GM23338 (cell line): ENCODE measurements at regions not wholly inside any gene's neighbourhood (a gene's known extent, or its start where the extent isn't known, plus 50 kb on each side); places are given as distances from the start of the nearest gene placed in this dataset.

Experiments
- ATAC-seq: fragments of 200-7000 bp; cut with Tn5 transposase; 3 replicates; pipeline ENCODE4 v1.9.1; 2020
- DNase-seq: peaks from one replicate; pipeline ENCODE4 v3.0.0-alpha.2; 2015; ENCODE audit warnings: low spot score
- H2AFZ ChIP-seq: fragments of 200-600 bp; sonication (generic); 2 replicates; pipeline ENCODE4 v1.8.0; 2016; ENCODE audit warnings: antibody characterized with exemption, mild to moderate bottlenecking, moderate library complexity
- H3F3A ChIP-seq: fragments of 200-600 bp; sonication (generic); replicated peaks from 2 replicates; pipeline ENCODE4 v1.8.0; 2017; ENCODE audit warnings: antibody characterized with exemption, mixed run types, low read depth
- H3K27ac ChIP-seq: fragments of 200-600 bp; sonication (generic); 2 replicates; pipeline ENCODE4 v1.6.1; 2016; ENCODE audit warnings: low read depth
- H3K27me3 ChIP-seq: fragments of 200-600 bp; sonication (generic); 2 replicates; pipeline ENCODE4 v1.8.0; 2016; ENCODE audit warnings: mild to moderate bottlenecking, mixed run types, moderate library complexity; ENCODE audit not compliant: insufficient read depth
- H3K36me3 ChIP-seq: fragments of 200-600 bp; sonication (generic); 2 replicates; pipeline ENCODE4 v1.8.0; 2016; ENCODE audit warnings: mild to moderate bottlenecking; ENCODE audit not compliant: insufficient read depth
- H3K4me1 ChIP-seq: fragments of 200-600 bp; sonication (generic); 2 replicates; pipeline ENCODE4 v1.8.0; 2016; ENCODE audit warnings: mild to moderate bottlenecking, moderate library complexity; ENCODE audit not compliant: insufficient read depth
- H3K4me2 ChIP-seq: fragments of 200-600 bp; sonication (generic); 2 replicates; pipeline ENCODE4 v1.7.1; 2017; ENCODE audit warnings: mixed run types
- H3K4me3 ChIP-seq: fragments of 200-600 bp; sonication (generic); 2 replicates; pipeline ENCODE4 v1.6.1; 2016; ENCODE audit warnings: mixed run types
- H3K79me2 ChIP-seq: fragments of 200-600 bp; sonication (generic); replicated peaks from 2 replicates; pipeline ENCODE4 v1.8.0; 2017; ENCODE audit warnings: mild to moderate bottlenecking; ENCODE audit not compliant: insufficient read depth
- H3K9me2 ChIP-seq: fragments of 200-600 bp; sonication (generic); 2 replicates; pipeline ENCODE4 v1.8.0; 2017; ENCODE audit not compliant: insufficient read depth
- H4K20me1 ChIP-seq: fragments of 200-600 bp; sonication (generic); replicated peaks from 2 replicates; pipeline ENCODE4 v1.8.0; 2017; ENCODE audit warnings: mild to moderate bottlenecking; ENCODE audit not compliant: insufficient read depth
- H3K27ac Mint-ChIP-seq: 2 replicates; pipeline ENCODE4 v1.8.0; 2020; ENCODE audit warnings: inconsistent platforms, mild to moderate bottlenecking, moderate library complexity, mixed read lengths
- H3K27me3 Mint-ChIP-seq: 3 replicates; pipeline ENCODE4 v1.8.0; 2022; ENCODE audit warnings: low read depth, mild to moderate bottlenecking, moderate library complexity, mixed read lengths, inconsistent platforms; ENCODE audit not compliant: insufficient read depth, poor library complexity
- H3K36me3 Mint-ChIP-seq: 3 replicates; pipeline ENCODE4 v1.8.0; 2021; ENCODE audit warnings: low read depth, mild to moderate bottlenecking, inconsistent platforms, moderate library complexity, mixed read lengths
- H3K4me1 Mint-ChIP-seq: 3 replicates; pipeline ENCODE4 v1.8.0; 2020; ENCODE audit warnings: mild to moderate bottlenecking, inconsistent platforms, mixed read lengths
- H3K4me3 Mint-ChIP-seq: 3 replicates; pipeline ENCODE4 v1.8.0; 2021; ENCODE audit warnings: moderate library complexity, mild to moderate bottlenecking, inconsistent platforms, mixed read lengths
- H3K9me3 Mint-ChIP-seq: 3 replicates; pipeline ENCODE4 v1.8.0; 2020; ENCODE audit warnings: moderate library complexity, mild to moderate bottlenecking, inconsistent platforms, mixed read lengths
- CREB1 ChIP-seq: fragments of 250-450 bp; sonication (Bioruptor Pico); IDR thresholded peaks from 2 replicates; pipeline ENCODE4 v1.5.0; 2020; ENCODE audit warnings: low read depth, mild to moderate bottlenecking, moderate library complexity
- CTCF ChIP-seq, 2 experiments: fragments of 200-600 bp in 1 of 2; sonication (generic) in 1 of 2; conservative IDR thresholded peaks; 2 replicates each; pipeline versions ENCODE4 v1.5.1 to v1.6.1; 2016 to 2017; ENCODE audit warnings: antibody characterized with exemption in 2 of 2, low read depth in 2 of 2, mild to moderate bottlenecking in 2 of 2, moderate library complexity in 1 of 2
- ETS1 ChIP-seq: IDR thresholded peaks from 2 replicates; pipeline ENCODE4 v1.6.1; 2016; ENCODE audit warnings: antibody characterized with exemption
- EZH2 ChIP-seq: fragments of 200-600 bp; sonication (generic); IDR thresholded peaks from one replicate; pipeline ENCODE4 v1.8.0; 2017; ENCODE audit warnings: antibody characterized with exemption, mild to moderate bottlenecking, low read depth; ENCODE audit not compliant: unreplicated experiment
- EZH2phosphoT487 ChIP-seq: fragments of 200-600 bp; sonication (generic); IDR thresholded peaks from one replicate; pipeline ENCODE4 v1.8.1; 2018; ENCODE audit warnings: antibody characterized with exemption; ENCODE audit not compliant: unreplicated experiment
- JUNB ChIP-seq: IDR thresholded peaks from one replicate; pipeline ENCODE4 v1.6.1; 2016; ENCODE audit warnings: antibody characterized with exemption; ENCODE audit not compliant: unreplicated experiment
- NANOG ChIP-seq: IDR thresholded peaks from 2 replicates; pipeline ENCODE4 v1.6.1; 2016; ENCODE audit warnings: antibody characterized with exemption, borderline replicate concordance
- POLR2AphosphoS5 ChIP-seq: IDR thresholded peaks from 2 replicates; pipeline ENCODE4 v1.6.1; 2016; ENCODE audit warnings: antibody characterized with exemption, low read depth
- REST ChIP-seq: IDR thresholded peaks from one replicate; pipeline ENCODE4 v1.6.1; 2018; ENCODE audit warnings: antibody characterized with exemption; ENCODE audit not compliant: unreplicated experiment
- STAT1 ChIP-seq: IDR thresholded peaks from one replicate; pipeline ENCODE4 v1.6.1; 2016; ENCODE audit warnings: antibody characterized with exemption; ENCODE audit not compliant: unreplicated experiment
- ZNF114 ChIP-seq: fragments of 250-450 bp; sonication (Bioruptor Pico); IDR thresholded peaks from 2 replicates; pipeline ENCODE4 v1.5.0; 2020; ENCODE audit warnings: mild to moderate bottlenecking, moderate library complexity
- ZNF331 ChIP-seq: fragments of 250-450 bp; sonication (Bioruptor Pico); IDR thresholded peaks from 2 replicates; pipeline ENCODE4 v1.5.0; 2020; ENCODE audit warnings: low read depth, mild to moderate bottlenecking, moderate library complexity
- ZNF462 ChIP-seq: fragments of 250-450 bp; sonication (Bioruptor Pico); IDR thresholded peaks from 2 replicates; pipeline ENCODE4 v1.5.0; 2020; ENCODE audit warnings: mild to moderate bottlenecking, moderate library complexity

GRCh38 chr5:143946837-143947236, 134.9 kb downstream of the HMHB1 start:
- Mint-ChIP-seq H3K27me3 (peaks cover 2% of the 10 kb centered on the region), H3K36me3 (peaks cover 3% of the 10 kb centered on the region; the same call in 1 of the 3 replicates), H3K27ac (no peak overlapping the region), H3K4me1 (no peaks in the 10 kb centered on the region), H3K4me3 (no peak overlapping the region), H3K9me3 (peaks cover 20% of the 10 kb centered on the region; the same call in 2 of the 3 replicates)
- H3F3A ChIP-seq: no peaks in the 10 kb centered on the region
- H4K20me1 ChIP-seq: no peaks in the 10 kb centered on the region
- ATAC-seq: no peak
- no peak overlapping the region for H3K4me2 ChIP-seq
- no peaks in the 10 kb centered on the region for H3K79me2 ChIP-seq
- H3K36me3 ChIP-seq: no peaks in the 10 kb centered on the region
- DNase-seq: no peak
- H3K9me2 ChIP-seq: 0 out of 2 replicates have a peak, but pooled peaks cover 11% of the 10 kb centered on the region
- no peak overlapping the region for H3K4me3 ChIP-seq
- H3K27ac ChIP-seq: no peak overlapping the region
- TF ChIP-seq STAT1 (no peak), POLR2AphosphoS5 (no peak), ZNF462 (no peak), REST (no peak), ZNF331 (no peak), EZH2 (no peak), ZNF114 (CRISPR knock-in tag) (no peak), NANOG (no peak), JUNB (no peak), CTCF (conservative IDR thresholded peaks at IDR 0.05; ENCODE audit: low read depth in 2 of 2) (no peak), EZH2phosphoT487 (no peak), CREB1 (CRISPR knock-in tag) (no peak), ETS1 (no peak)
- H3K27me3 ChIP-seq: no peaks in the 10 kb centered on the region
- H2AFZ ChIP-seq: no peak overlapping the region
- no peaks in the 10 kb centered on the region for H3K4me1 ChIP-seq
